Hepatocyte (in vitro differentiated cells): ENCODE measurements at regions not wholly inside any gene's neighbourhood (a gene's known extent, or its start where the extent isn't known, plus 50 kb on each side); places are given as distances from the start of the nearest gene placed in this dataset.

Experiments used
- DNase-seq: peaks from one replicate; pipeline ENCODE4 v3.0.0-alpha.2; 2016; ENCODE audit warnings: low spot score
- H2AFZ ChIP-seq: fragments of 200-600 bp; sonication (generic); 2 replicates; pipeline ENCODE4 v1.6.0; 2016; ENCODE audit warnings: antibody characterized with exemption, mild to moderate bottlenecking
- H3K27ac ChIP-seq: fragments of 200-600 bp; sonication (generic); 2 replicates; pipeline ENCODE4 v1.5.1; 2016; ENCODE audit warnings: mild to moderate bottlenecking
- H3K27me3 ChIP-seq: fragments of 200-600 bp; sonication (generic); 2 replicates; pipeline ENCODE4 v1.6.1; 2016
- H3K36me3 ChIP-seq: fragments of 200-600 bp; sonication (generic); replicated peaks from 2 replicates; pipeline ENCODE4 v1.5.1; 2016; ENCODE audit warnings: low read depth; ENCODE audit not compliant: insufficient read depth
- H3K4me1 ChIP-seq: fragments of 200-600 bp; sonication (generic); 2 replicates; pipeline ENCODE4 v1.5.1; 2016; ENCODE audit warnings: mild to moderate bottlenecking, moderate library complexity; ENCODE audit not compliant: insufficient read depth
- H3K4me2 ChIP-seq: fragments of 200-600 bp; sonication (generic); 2 replicates; pipeline ENCODE4 v1.6.0; 2016
- H3K4me3 ChIP-seq: fragments of 200-600 bp; sonication (generic); 2 replicates; pipeline ENCODE4 v1.5.1; 2016; ENCODE audit warnings: mild to moderate bottlenecking
- H3K79me2 ChIP-seq: fragments of 200-600 bp; sonication (generic); 2 replicates; pipeline ENCODE4 v1.6.0; 2017; ENCODE audit warnings: mild to moderate bottlenecking
- H3K9me2 ChIP-seq: fragments of 200-600 bp; sonication (generic); replicated peaks from 2 replicates; pipeline ENCODE4 v1.6.0; 2017; ENCODE audit warnings: mild to moderate bottlenecking; ENCODE audit not compliant: insufficient read depth
- H3K9me3 ChIP-seq: fragments of 200-600 bp; sonication (generic); 2 replicates; pipeline ENCODE4 v1.5.1; 2016; ENCODE audit warnings: low read depth, mild to moderate bottlenecking
- H4K20me1 ChIP-seq: fragments of 200-600 bp; sonication (generic); 2 replicates; pipeline ENCODE4 v1.6.0; 2016; ENCODE audit warnings: mild to moderate bottlenecking; ENCODE audit not compliant: insufficient read depth, poor library complexity, severe bottlenecking
- CTCF ChIP-seq: fragments of 200-600 bp; sonication (generic); IDR thresholded peaks from 2 replicates; pipeline ENCODE4 v1.5.1; 2016; ENCODE audit warnings: antibody characterized with exemption, mild to moderate bottlenecking; ENCODE audit not compliant: poor library complexity
- EZH2 ChIP-seq: fragments of 200-600 bp; sonication (generic); IDR thresholded peaks from 2 replicates; pipeline ENCODE4 v1.6.1; 2016; ENCODE audit warnings: antibody characterized with exemption, mild to moderate bottlenecking, borderline replicate concordance
- EZH2phosphoT487 ChIP-seq: fragments of 200-600 bp; sonication (generic); IDR thresholded peaks from one replicate; pipeline ENCODE4 v1.6.1; 2018; ENCODE audit warnings: antibody characterized with exemption, mild to moderate bottlenecking, low read depth, moderate library complexity; ENCODE audit not compliant: unreplicated experiment, severe bottlenecking
- WGBS: methylation state at CpG from one replicate; pipeline ENCODE4 v1.1.6; 2016; ENCODE audit warnings: low lambda C conversion rate; ENCODE audit errors: missing lambda C conversion rate; 5-methylcytosine and 5-hydroxymethylcytosine counted together

GRCh38 chr1:99139876-99140275 is 124.4 kb upstream of the PLPPR4 start:
- Histone ChIP-seq H3K79me2 (no peaks in the 10 kb centered on the region), H3K4me3 (no peak overlapping the region)

GRCh38 chr1:99146129-99146848 is 118.0 kb upstream of the PLPPR4 start:
- H2AFZ ChIP-seq, result no peak overlapping the region
- no peaks in the 10 kb centered on the region for H3K27me3 ChIP-seq
- H3K9me3 ChIP-seq, result no peaks in the 10 kb centered on the region
- 86% methylated on average over 15 of the region's 15 CpGs for WGBS
- H3K4me3 ChIP-seq, result no peak overlapping the region
- no peaks in the 10 kb centered on the region for H3K36me3 ChIP-seq
- no peak for DNase-seq
- H3K4me1 ChIP-seq, result no peaks in the 10 kb centered on the region
- H3K4me2 ChIP-seq, result no peak overlapping the region
- no peaks in the 10 kb centered on the region for H3K79me2 ChIP-seq
- H3K9me2 ChIP-seq, result no peaks in the 10 kb centered on the region
- H4K20me1 ChIP-seq, result no peaks in the 10 kb centered on the region
- TF ChIP-seq EZH2phosphoT487 (no peak), EZH2 (no peak), CTCF (no peak)
- H3K27ac ChIP-seq, result no peak overlapping the region

More at GRCh38 chr1:99139876-99140275, 124.4 kb upstream of the PLPPR4 start:
- 85% methylated on average over 11 of the region's 11 CpGs for WGBS
- Histone ChIP-seq H3K4me1 (no peaks in the 10 kb centered on the region), H3K9me2 (no peaks in the 10 kb centered on the region), H3K9me3 (no peaks in the 10 kb centered on the region), H4K20me1 (no peaks in the 10 kb centered on the region), H3K27me3 (no peaks in the 10 kb centered on the region), H3K36me3 (no peaks in the 10 kb centered on the region), H3K27ac (no peak overlapping the region), H3K4me2 (no peak overlapping the region), H2AFZ (no peak overlapping the region)
- TF ChIP-seq CTCF (no peak), EZH2 (no peak), EZH2phosphoT487 (no peak)
- DNase-seq, result no peak

GRCh38 chr1:99149952-99150351 is 114.3 kb upstream of the PLPPR4 start:
- Histone ChIP-seq H2AFZ (no peak overlapping the region), H3K9me2 (no peaks in the 10 kb centered on the region), H3K4me2 (no peak overlapping the region), H4K20me1 (no peaks in the 10 kb centered on the region), H3K27ac (no peak overlapping the region), H3K27me3 (no peaks in the 10 kb centered on the region), H3K4me1 (no peaks in the 10 kb centered on the region), H3K4me3 (no peak overlapping the region), H3K79me2 (no peaks in the 10 kb centered on the region), H3K9me3 (no peaks in the 10 kb centered on the region), H3K36me3 (no peaks in the 10 kb centered on the region)
- no peak for TF ChIP-seq EZH2
- no peak for TF ChIP-seq CTCF
- no peak for TF ChIP-seq EZH2phosphoT487
- no peak for DNase-seq
- WGBS, result 70% methylated on average over 3 of the region's 3 CpGs
